ENCODE measurements at regions not wholly inside any gene's neighbourhood (a gene's known extent, or its start where the extent isn't known, plus 50 kb on each side); places are given as distances from the start of the nearest gene placed in this dataset.
"Not testable (repeated sequence)": the region's sequence is repeated elsewhere in the genome, so short reads cannot be mapped to it uniquely, and the experiment has no call there.

DNA sequence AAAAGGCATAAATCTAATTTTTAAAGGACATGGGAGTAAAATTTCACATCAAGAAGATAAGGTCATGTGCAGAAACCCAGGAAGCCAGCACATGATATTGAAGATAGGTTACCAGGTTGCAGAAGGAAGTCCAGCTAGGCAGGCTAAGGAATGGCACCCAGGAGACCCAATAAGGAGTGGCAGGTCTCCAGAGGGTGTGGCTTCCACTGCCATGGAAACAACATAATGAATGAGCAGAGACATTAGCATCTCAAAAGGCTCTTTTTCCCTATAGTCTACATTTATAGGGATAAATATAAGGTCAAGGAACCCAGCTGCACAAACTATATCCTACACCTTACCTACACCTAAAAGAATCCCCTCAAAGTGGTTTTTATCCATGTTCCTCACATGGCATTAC is 275.9 kb downstream of the RPS29 start:
- no peak for DNase-seq
- Mint-ChIP-seq H3K4me3 (no peak overlapping the region), H3K9me3 (no peaks in the 10 kb centered on the region), H3K36me3 (ENCODE audit: insufficient read depth) (no peaks in the 10 kb centered on the region), H3K27ac (no peak overlapping the region), H3K27me3 (peaks cover 0 to 11% of the 10 kb centered on the region in 2 donors), H3K4me1 (ENCODE audit: low read depth in 2 of 2) (no peaks in the 10 kb centered on the region)
- ATAC-seq (replicated peaks), result no peak

DNA sequence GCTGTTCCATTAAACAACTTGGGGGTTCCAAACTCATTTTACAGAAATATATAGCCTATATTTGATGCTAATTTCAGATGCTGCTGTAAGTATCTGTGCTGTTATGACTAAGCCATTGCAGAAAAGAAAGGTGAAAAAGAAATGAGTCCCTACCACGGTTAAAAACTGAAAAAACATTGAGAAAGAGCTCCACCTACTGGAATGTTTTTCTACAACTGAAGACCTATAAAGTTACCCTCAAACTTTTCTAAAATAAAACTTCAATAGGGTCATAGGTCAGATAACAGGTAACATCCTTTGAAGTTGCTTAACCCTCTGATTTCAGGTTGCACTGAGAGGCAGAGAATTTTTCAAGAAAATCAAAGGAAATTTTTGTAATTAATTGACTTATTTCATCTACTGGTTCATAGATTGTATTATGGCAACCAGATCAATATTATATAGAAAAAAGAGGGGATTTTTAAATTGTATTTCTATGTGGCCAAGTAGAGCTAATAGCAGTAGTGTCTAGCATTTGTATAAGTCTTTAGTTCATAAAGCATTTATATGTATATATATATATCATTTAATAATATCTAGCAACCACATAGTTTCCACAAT is 279.9 kb downstream of the RPS29 start:
- H3K27ac Mint-ChIP-seq, result no peak overlapping the region
- H3K9me3 Mint-ChIP-seq, result no peaks in the 10 kb centered on the region
- H3K27me3 Mint-ChIP-seq, result peaks cover 0 to 11% of the 10 kb centered on the region in 2 donors
- no peak overlapping the region for H3K4me3 Mint-ChIP-seq
- H3K4me1 Mint-ChIP-seq (ENCODE audit: low read depth in 2 of 2), result no peaks in the 10 kb centered on the region
- DNase-seq (no peak), ATAC-seq (replicated peaks) (no peak)
- H3K36me3 Mint-ChIP-seq (ENCODE audit: insufficient read depth), result no peaks in the 10 kb centered on the region

DNA sequence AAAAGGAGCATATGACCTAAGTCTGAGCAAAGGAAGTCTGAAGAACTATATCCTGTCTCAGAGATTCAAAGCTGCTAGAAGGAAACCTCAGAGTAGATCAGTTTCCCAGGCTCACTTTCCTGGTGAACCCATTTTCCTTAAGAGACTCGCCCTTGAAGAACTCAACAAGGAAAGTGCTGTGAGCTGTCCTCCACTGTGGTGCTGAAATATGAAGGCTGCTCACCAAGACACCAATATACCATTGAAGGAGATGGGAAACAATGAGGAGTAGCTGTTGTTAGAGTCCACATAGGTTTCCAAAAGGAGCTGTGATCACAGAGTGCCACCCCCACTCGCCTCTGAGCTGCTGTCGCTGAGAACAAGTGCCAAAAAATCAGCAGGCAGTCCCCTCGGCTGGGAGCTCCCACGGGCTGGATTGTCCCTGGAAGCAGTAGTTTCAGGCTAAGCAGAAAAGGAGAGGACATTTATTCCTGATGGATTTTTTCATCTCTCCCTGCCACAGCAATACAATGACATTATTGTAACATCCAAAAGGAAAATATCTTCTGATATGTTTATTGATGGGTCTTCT is 282.1 kb downstream of the RPS29 start:
- DNase-seq, result no peak
- H3K36me3 Mint-ChIP-seq (ENCODE audit: insufficient read depth), result no peaks in the 10 kb centered on the region
- ATAC-seq (replicated peaks), result no peak
- H3K27ac Mint-ChIP-seq, result no peak overlapping the region
- H3K27me3 Mint-ChIP-seq, result peaks cover 0 to 2% of the 10 kb centered on the region in 2 donors
- no peaks in the 10 kb centered on the region for H3K4me1 Mint-ChIP-seq (ENCODE audit: low read depth in 2 of 2)
- no peak overlapping the region for H3K4me3 Mint-ChIP-seq
- H3K9me3 Mint-ChIP-seq, result no peaks in the 10 kb centered on the region

GRCh38 chr14:49297102-49297501 is 289.1 kb downstream of the RPS29 start:
- Mint-ChIP-seq H3K36me3 (ENCODE audit: insufficient read depth) (no peaks in the 10 kb centered on the region), H3K9me3 (no peaks in the 10 kb centered on the region), H3K4me1 (ENCODE audit: low read depth in 2 of 2) (no peaks in the 10 kb centered on the region), H3K27ac (no peak overlapping the region), H3K27me3 (peaks cover 0 to 14% of the 10 kb centered on the region in 2 donors), H3K4me3 (no peak overlapping the region)
- no peak for ATAC-seq (replicated peaks)
- DNase-seq, result no peak

GRCh38 chr14:49294621-49295148 is 291.5 kb downstream of the RPS29 start:
- no peaks in the 10 kb centered on the region for H3K4me1 Mint-ChIP-seq (ENCODE audit: low read depth in 2 of 2)
- no peak overlapping the region for H3K27ac Mint-ChIP-seq
- no peak overlapping the region for H3K4me3 Mint-ChIP-seq
- H3K27me3 Mint-ChIP-seq, result peaks cover 0 to 14% of the 10 kb centered on the region in 2 donors
- no peaks in the 10 kb centered on the region for H3K9me3 Mint-ChIP-seq
- DNase-seq (no peak), ATAC-seq (replicated peaks) (no peak)
- H3K36me3 Mint-ChIP-seq (ENCODE audit: insufficient read depth), result no peaks in the 10 kb centered on the region

DNA sequence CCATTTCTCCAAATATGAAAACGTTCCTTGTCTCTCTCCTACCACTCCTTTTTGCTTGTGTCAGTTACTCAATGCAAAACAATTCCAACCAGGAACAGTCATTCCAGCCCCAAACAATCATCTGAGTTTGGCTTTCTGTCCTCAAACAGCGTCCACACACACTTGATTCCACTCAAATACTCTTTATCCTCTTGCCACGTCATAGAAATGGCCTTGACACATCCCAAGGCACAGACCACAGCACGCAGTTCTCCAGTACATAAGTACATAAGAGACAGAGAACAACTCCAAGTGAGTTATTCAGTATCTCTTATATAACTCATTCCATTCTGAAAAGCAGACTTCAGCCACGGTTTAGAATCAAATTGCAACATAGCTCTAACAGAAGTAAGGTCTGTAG is 299.2 kb downstream of the RPS29 start:
- no peaks in the 10 kb centered on the region for H3K4me1 Mint-ChIP-seq (ENCODE audit: low read depth in 2 of 2)

GRCh38 chr14:49286257-49286983 is 299.8 kb downstream of the RPS29 start:
- H3K27me3 Mint-ChIP-seq, result peaks cover 20 to 23% of the 10 kb centered on the region in 2 donors
- H3K36me3 Mint-ChIP-seq (ENCODE audit: insufficient read depth), result no peaks in the 10 kb centered on the region
- H3K4me1 Mint-ChIP-seq (ENCODE audit: low read depth in 2 of 2), result no peaks in the 10 kb centered on the region
- DNase-seq (no peak), ATAC-seq (replicated peaks) (no peak)
- peaks cover 0 to 1% of the 10 kb centered on the region in 2 donors for H3K9me3 Mint-ChIP-seq
- H3K4me3 Mint-ChIP-seq, result no peak overlapping the region
- no peak overlapping the region for H3K27ac Mint-ChIP-seq

More for the DNA sequence above, 299.2 kb downstream of the RPS29 start:
- H3K9me3 Mint-ChIP-seq, result peaks cover 0 to 1% of the 10 kb centered on the region in 2 donors
- DNase-seq (no peak), ATAC-seq (replicated peaks) (no peak)
- no peak overlapping the region for H3K4me3 Mint-ChIP-seq
- no peaks in the 10 kb centered on the region for H3K36me3 Mint-ChIP-seq (ENCODE audit: insufficient read depth)
- H3K27me3 Mint-ChIP-seq, result peaks cover 20 to 23% of the 10 kb centered on the region in 2 donors
- H3K27ac Mint-ChIP-seq, result no peak overlapping the region

DNA sequence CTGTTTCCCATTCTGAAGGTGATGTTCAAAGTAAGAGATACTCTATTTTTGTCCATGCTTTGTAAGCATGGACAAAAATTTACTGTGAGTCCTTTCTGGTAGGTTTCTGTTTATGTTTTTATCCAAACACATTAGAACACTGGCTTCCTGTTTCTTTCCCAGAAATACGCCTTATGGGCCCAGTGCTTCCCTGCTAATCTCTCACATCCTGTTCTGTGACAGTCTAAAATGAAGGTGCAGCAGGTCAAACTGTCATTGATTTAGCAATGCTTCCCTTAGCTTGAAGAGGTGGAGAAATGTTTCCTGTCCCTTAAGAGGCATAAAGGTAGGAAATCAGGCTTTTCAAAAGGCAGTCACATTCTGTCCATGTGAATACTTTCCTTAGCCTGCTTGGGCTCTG is 305.6 kb downstream of the RPS29 start:
- Mint-ChIP-seq H3K4me3 (no peak overlapping the region), H3K4me1 (ENCODE audit: low read depth in 2 of 2) (no peaks in the 10 kb centered on the region), H3K27ac (no peak overlapping the region), H3K27me3 (peaks cover 0 to 11% of the 10 kb centered on the region in 2 donors), H3K9me3 (peaks cover 0 to 1% of the 10 kb centered on the region in 2 donors), H3K36me3 (ENCODE audit: insufficient read depth) (peaks cover 3% of the 10 kb centered on the region)
- ATAC-seq (replicated peaks) (no peak), DNase-seq (no peak)

DNA sequence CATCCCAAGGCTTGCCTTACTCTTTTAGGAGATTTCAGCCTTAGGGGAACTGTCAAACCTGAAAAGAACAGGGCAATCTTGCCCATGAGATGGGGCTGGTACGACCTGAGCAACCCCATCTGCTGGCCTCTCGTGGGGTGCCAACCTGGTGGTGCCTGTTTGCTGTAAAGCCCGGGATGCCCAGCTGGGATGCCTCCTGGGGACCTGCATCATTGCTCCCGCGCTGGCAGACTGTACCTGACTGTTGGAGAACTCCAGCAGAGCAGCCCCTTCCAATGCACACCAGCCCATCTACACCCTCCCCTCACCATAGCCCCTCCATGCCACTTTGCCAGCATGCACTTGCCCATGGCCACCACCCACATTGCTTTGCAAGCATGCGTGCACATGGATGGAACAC is 335.7 kb downstream of the RPS29 start:
- DNase-seq (no peak), ATAC-seq (replicated peaks) (no peak)
- Mint-ChIP-seq H3K27me3 (no peaks in the 10 kb centered on the region), H3K4me1 (ENCODE audit: low read depth in 2 of 2) (no peaks in the 10 kb centered on the region), H3K27ac (no peak overlapping the region), H3K4me3 (no peak overlapping the region), H3K9me3 (peaks cover 5 to 14% of the 10 kb centered on the region in 2 donors), H3K36me3 (ENCODE audit: insufficient read depth) (no peaks in the 10 kb centered on the region)

DNA sequence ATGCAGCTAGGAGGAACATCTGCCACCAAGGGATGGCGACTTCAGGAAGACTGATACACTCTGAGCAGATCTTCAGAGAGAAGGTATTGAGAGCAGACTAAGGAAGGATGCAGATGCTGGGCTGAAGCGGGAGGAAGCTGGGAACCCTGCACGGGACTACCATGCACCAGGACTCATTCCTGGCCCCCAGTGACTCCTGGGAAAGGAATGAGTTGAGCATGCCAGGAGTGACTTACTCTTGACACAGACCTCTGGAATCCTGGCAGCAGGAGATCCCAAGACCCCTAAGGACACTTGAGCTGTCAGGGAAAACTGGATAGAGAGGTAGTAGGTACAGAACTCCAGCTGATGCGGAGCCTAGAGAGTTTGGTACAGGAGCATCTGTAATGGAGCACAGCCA is 336.1 kb downstream of the RPS29 start:
- H3K27me3 Mint-ChIP-seq, result no peaks in the 10 kb centered on the region
- peaks cover 4 to 14% of the 10 kb centered on the region in 2 donors for H3K9me3 Mint-ChIP-seq
- no peaks in the 10 kb centered on the region for H3K36me3 Mint-ChIP-seq (ENCODE audit: insufficient read depth)
- H3K4me3 Mint-ChIP-seq, result no peak overlapping the region
- no peaks in the 10 kb centered on the region for H3K4me1 Mint-ChIP-seq (ENCODE audit: low read depth in 2 of 2)
- ATAC-seq (replicated peaks), result no peak
- no peak overlapping the region for H3K27ac Mint-ChIP-seq
- DNase-seq, result no peak

GRCh38 chr14:49249022-49249421 is 337.2 kb downstream of the RPS29 start:
- no peak for ATAC-seq (replicated peaks)

GRCh38 chr14:49243777-49244176 is 342.4 kb downstream of the RPS29 start:
- DNase-seq; H3K36me3 Mint-ChIP-seq (ENCODE audit: insufficient read depth); ATAC-seq (replicated peaks); H3K9me3 Mint-ChIP-seq; H3K4me1 Mint-ChIP-seq (ENCODE audit: low read depth in 2 of 2); H3K27ac Mint-ChIP-seq; H3K4me3 Mint-ChIP-seq: not testable (repeated sequence)
- peaks cover 0 to 16% of the 10 kb centered on the region in 2 donors for H3K27me3 Mint-ChIP-seq

More at GRCh38 chr14:49249022-49249421, 337.2 kb downstream of the RPS29 start:
- Mint-ChIP-seq H3K4me3 (no peak overlapping the region), H3K27ac (no peak overlapping the region), H3K27me3 (no peaks in the 10 kb centered on the region), H3K4me1 (ENCODE audit: low read depth in 2 of 2) (no peaks in the 10 kb centered on the region), H3K9me3 (peaks cover 3 to 14% of the 10 kb centered on the region in 2 donors), H3K36me3 (ENCODE audit: insufficient read depth) (no peaks in the 10 kb centered on the region)
- no peak for DNase-seq

- ATAC-seq (replicated peaks) (no peak), DNase-seq (no peak)
- Mint-ChIP-seq H3K27me3 (peaks cover 0 to 16% of the 10 kb centered on the region in 2 donors), H3K4me1 (ENCODE audit: low read depth in 2 of 2) (no peaks in the 10 kb centered on the region), H3K27ac (no peak overlapping the region), H3K9me3 (peaks cover 7 to 20% of the 10 kb centered on the region in 2 donors), H3K4me3 (no peak overlapping the region), H3K36me3 (ENCODE audit: insufficient read depth) (no peaks in the 10 kb centered on the region)
Measured at GRCh38 chr14:49240383-49240782, 345.8 kb downstream of the RPS29 start.

DNA sequence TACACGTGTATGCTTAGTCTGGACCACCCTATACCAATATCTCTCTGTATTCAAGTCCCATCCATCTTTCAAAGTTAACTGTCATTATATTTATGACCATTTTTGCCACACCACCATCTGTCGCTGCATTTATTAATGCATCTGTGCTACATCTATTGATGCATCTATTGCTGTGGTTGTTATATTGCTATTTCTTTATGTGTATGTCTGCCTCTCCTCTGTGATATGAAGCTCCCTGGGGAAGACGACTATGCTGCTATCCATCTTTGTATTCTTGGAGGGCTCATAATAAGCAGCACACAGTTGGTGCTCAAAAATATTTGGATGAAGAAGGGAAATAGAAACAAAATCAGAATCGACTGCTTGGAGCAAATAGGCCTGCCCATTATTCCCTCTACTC is 357.6 kb downstream of the RPS29 start:
- no peak overlapping the region for H3K4me3 Mint-ChIP-seq

More for the DNA sequence above, 357.6 kb downstream of the RPS29 start:
- Mint-ChIP-seq H3K27ac (no peak overlapping the region), H3K27me3 (no peaks in the 10 kb centered on the region), H3K36me3 (ENCODE audit: insufficient read depth) (no peaks in the 10 kb centered on the region), H3K9me3 (peaks cover 3 to 6% of the 10 kb centered on the region in 2 donors), H3K4me1 (ENCODE audit: low read depth in 2 of 2) (no peaks in the 10 kb centered on the region)
- no peak for ATAC-seq (replicated peaks)
- no peak for DNase-seq
